NCI-H460 (cell line): ENCODE measurements at regions not wholly inside any gene's neighbourhood (a gene's known extent, or its start where the extent isn't known, plus 50 kb on each side); places are given as distances from the start of the nearest gene placed in this dataset.

ENCODE experiments used
- DNase-seq: peaks from one replicate; pipeline ENCODE4 v3.0.0-alpha.2; 2016; ENCODE audit warnings: low read depth; ENCODE audit errors: extremely low read depth
- small RNA-seq, 2 experiments: library from RNA; depleted of rRNA; stranded (forward); fragments of <200 nt; gene quantifications; one replicate each; pipeline ENCODE3, GENCODE V24; 2014

- DNase-seq, result no peak
These were observed 63.3 kb upstream of the TBX3 start for GRCh38 chr12:114747012-114747858.

GRCh38 chr12:114746297-114747011, 62.5 kb upstream of the TBX3 start:
- DNase-seq, result no peak

- DNase-seq, result no peak
These were observed 60.7 kb upstream of the TBX3 start for GRCh38 chr12:114744691-114745090.

DNA sequence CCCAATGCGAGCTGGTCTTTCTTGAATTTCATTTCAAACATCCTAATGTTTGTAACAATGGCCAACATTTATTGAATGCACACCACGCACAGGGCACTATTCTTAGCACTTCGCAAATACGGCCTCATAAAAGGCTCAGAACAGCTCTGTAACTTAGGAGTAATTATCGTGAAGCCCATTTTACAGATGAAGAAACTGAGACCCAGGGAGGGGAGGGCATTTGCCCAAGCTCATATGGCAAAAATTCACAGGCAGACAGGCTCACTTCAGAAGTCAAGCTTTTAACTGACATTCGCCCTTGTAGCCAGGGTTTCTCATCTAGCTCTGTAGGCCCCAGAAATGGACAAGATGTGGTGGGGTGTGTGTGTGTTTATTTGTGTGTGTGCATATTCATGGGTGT, 60.3 kb upstream of the TBX3 start:
- no peak for DNase-seq

- DNase-seq, result no peak
These were observed 59.8 kb upstream of the TBX3 start for GRCh38 chr12:114743799-114744198.

GRCh38 chr12:114743289-114743688, 59.3 kb upstream of the TBX3 start:
- DNase-seq, result no peak

DNA sequence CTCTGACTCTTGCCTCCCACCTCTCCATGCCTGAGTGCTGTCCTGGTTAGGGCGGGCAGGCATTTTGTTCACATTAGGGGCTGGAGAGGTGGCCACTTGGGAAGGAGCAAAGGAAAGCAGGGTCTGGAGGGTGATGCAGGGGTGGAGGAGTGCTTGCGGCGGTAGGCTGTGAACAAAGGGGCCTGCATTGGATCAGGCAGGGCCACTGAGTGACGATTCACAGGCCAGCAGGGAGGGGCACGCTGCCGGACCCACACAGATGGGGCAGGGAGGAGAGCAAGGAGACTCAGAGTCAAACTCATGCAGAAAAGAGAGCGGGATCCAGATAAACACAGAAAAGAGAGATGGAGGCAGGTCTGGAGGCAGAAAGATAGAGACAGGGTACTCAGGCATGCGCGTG, 58.4 kb upstream of the TBX3 start:
- DNase-seq, result no peak

GRCh38 chr12:114741940-114742339, 58.0 kb upstream of the TBX3 start:
- DNase-seq, result no peak

GRCh38 chr12:114740448-114740847, 56.5 kb upstream of the TBX3 start:
- DNase-seq, result no peak

DNA sequence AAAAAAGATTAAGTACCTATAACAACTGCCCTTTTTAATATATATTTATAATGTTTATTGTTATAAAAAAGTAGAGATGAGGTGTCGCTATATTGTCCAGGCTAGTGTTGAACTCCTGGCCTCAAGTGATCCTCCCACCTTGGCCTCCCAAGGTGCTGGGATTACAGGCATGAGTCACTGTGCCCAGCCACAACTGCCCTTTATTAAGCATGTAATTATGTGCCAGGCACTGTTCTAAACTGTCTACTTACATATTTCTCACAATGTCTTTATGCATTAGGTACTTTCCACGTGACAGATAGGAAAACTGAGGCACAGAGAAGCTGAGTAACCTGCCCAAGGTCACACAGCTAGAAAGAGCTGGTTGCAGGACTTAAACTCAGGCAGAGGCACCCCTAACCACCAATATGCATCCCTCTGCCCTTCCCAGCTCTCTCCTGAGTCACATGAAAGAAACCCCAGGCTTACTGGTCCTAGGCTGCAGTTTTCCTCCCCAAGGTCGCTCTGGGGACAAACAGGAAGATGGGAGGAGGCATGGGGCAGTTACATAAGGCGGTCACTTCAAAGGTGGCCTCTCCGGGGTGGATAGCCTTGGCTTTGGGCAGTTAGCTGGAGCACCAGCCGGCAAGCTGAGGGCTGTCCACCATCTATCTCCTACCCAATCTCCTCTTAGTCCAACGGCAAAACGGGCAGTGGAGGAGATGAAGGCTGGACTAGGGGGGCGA, 54.6 kb upstream of the TBX3 start:
- DNase-seq, result no peak

- no peak for DNase-seq
These were observed 51.9 kb upstream of the TBX3 start for GRCh38 chr12:114735680-114736374.

GRCh38 chr12:114735011-114735410, 51.0 kb upstream of the TBX3 start:
- DNase-seq, result no peak

DNA sequence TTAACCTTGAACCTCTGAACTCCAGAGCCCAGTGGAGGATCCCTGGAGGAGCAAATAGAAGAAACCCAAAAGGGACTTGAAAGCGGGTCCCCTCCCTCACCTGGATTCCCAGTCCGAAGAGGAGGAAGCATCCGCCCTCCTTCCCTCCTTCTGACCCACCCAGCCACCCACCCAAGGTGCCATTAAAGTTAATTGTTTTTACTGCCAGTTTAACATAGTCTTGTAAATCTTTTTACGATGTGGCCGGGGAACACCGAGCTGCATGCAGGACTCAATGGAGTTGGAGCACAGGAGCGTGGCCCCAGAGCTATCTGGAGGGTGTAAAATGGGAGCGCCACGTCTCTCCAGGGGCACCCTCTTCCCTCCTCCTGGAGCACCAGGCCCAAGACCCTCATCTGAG, 49.9 kb upstream of the TBX3 start:
- DNase-seq, result no peak

Small RNA genes in the stretch of these regions (small RNA-seq; reads per million reads assigned to genes)
- gene AC009804.1 (0 reads per million in 2 experiments), gene RF00275 (0 reads per million in 2 experiments), gene RF00443 (0 reads per million in 2 experiments), gene RN7SL865P (0 to 0.23 reads per million in 2 experiments)
